Left ventricle myocardium inferior (tissue), 1 donor: ENCODE measurements at regions not wholly inside any gene's neighbourhood (a gene's known extent, or its start where the extent isn't known, plus 50 kb on each side); places are given as distances from the start of the nearest gene placed in this dataset.

Experiments used
- DNase-seq: peaks from one replicate; pipeline ENCODE4 v3.0.0-alpha.2; 2020
- H3K27ac ChIP-seq: fragments of 200-600 bp; replicated peaks from 2 replicates; pipeline ENCODE4 v1.8.0; 2021
- H3K27me3 ChIP-seq: fragments of 200-600 bp; 2 replicates; pipeline ENCODE4 v1.8.0; 2021; ENCODE audit warnings: low read depth
- H3K36me3 ChIP-seq: fragments of 200-600 bp; 2 replicates; pipeline ENCODE4 v1.8.0; 2021
- H3K4me1 ChIP-seq: fragments of 200-600 bp; 2 replicates; pipeline ENCODE4 v1.8.0; 2021
- H3K4me3 ChIP-seq: fragments of 200-600 bp; 2 replicates; pipeline ENCODE4 v1.8.0; 2021; ENCODE audit warnings: mild to moderate bottlenecking, moderate library complexity
- H3K9me3 ChIP-seq: fragments of 200-600 bp; replicated peaks from 2 replicates; pipeline ENCODE4 v1.8.0; 2021
- intact Hi-C: fragments of 100-400 bp; cut with micrococcal nuclease; formaldehyde crosslinking; loops from one replicate; pipeline ENCODE4 v1.11.0; 2022
- TF ChIP-seq, protein P1 (sequence below): fragments of 200-600 bp; IDR thresholded peaks from 2 replicates; pipeline ENCODE4 v1.8.0; 2021; ENCODE audit warnings: antibody characterized with exemption, mild to moderate bottlenecking, borderline replicate concordance
- donor health status: DM: no; HTN: yes; CAD: no; lungs with severe emphysema.

DNA sequence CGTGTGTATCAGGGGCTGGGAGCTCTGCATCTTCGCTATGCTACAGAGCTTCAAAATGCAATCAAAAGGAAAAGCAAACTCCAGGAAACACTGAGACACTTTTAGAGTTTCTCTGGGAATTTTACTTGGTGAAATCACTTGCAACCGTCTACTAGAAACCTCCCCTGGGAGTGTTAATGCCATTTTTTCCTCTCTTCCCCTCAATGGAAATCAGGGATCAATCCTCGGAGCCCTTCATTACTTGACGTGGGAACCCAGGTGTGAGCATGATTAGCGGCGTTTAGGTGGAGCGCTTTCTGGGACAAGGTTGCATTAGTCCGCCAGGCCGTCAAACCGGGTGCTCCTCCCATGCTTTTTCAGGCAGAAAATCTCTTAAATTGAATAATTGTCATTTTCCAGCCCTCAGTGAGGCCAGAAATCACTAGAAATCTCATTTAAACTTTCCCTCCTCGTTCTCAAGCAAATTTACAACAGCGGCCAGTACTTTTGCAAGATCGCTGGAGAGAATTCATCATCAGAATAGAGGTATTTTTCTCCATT, 191.3 kb downstream of the IRX1 start:
- TF ChIP-seq, protein P1, sequence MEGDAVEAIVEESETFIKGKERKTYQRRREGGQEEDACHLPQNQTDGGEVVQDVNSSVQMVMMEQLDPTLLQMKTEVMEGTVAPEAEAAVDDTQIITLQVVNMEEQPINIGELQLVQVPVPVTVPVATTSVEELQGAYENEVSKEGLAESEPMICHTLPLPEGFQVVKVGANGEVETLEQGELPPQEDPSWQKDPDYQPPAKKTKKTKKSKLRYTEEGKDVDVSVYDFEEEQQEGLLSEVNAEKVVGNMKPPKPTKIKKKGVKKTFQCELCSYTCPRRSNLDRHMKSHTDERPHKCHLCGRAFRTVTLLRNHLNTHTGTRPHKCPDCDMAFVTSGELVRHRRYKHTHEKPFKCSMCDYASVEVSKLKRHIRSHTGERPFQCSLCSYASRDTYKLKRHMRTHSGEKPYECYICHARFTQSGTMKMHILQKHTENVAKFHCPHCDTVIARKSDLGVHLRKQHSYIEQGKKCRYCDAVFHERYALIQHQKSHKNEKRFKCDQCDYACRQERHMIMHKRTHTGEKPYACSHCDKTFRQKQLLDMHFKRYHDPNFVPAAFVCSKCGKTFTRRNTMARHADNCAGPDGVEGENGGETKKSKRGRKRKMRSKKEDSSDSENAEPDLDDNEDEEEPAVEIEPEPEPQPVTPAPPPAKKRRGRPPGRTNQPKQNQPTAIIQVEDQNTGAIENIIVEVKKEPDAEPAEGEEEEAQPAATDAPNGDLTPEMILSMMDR: no peak
- H3K4me3 ChIP-seq: no peak overlapping the region
- H3K27ac ChIP-seq: no peak overlapping the region
- no peak for DNase-seq
- intact Hi-C loops: no loop called here
- no peaks in the 10 kb centered on the region for H3K9me3 ChIP-seq
- H3K4me1 ChIP-seq: no peaks in the 10 kb centered on the region
- no peaks in the 10 kb centered on the region for H3K36me3 ChIP-seq
- peaks cover 13% of the 10 kb centered on the region for H3K27me3 ChIP-seq

DNA sequence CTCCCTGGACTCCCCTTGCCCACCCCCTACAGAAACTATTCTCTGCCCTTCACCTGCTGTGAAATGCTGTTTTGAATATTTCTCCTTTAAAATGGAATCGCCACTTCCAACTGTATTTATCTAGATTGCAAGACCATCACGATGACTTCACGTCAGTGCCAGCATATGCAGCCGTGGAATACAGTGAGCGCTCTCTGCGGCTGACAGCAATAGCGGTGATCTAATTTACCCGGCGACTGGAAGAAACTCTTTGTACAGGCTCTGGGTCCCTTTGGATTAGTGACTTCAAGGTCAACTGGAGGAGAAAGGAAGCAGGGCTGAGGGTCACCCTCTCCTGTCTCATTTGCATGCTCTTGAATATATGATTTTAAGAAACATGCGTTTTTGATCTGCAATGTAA, 192.0 kb downstream of the IRX1 start:
- H3K4me1 ChIP-seq: no peaks in the 10 kb centered on the region
- H3K27me3 ChIP-seq: peaks cover 13% of the 10 kb centered on the region
- TF ChIP-seq, protein P1: no peak
- H3K27ac ChIP-seq: no peak overlapping the region
- no peak for DNase-seq
- no peak overlapping the region for H3K4me3 ChIP-seq
- intact Hi-C loops: no loop called here
- H3K36me3 ChIP-seq: no peaks in the 10 kb centered on the region
- no peaks in the 10 kb centered on the region for H3K9me3 ChIP-seq

GRCh38 chr5:3789519-3790193, 194.0 kb downstream of the IRX1 start:
- no peaks in the 10 kb centered on the region for H3K4me1 ChIP-seq
- no peaks in the 10 kb centered on the region for H3K9me3 ChIP-seq
- intact Hi-C loops: no loop called here
- TF ChIP-seq, protein P1: no peak
- H3K36me3 ChIP-seq: no peaks in the 10 kb centered on the region
- peaks cover 13% of the 10 kb centered on the region for H3K27me3 ChIP-seq
- no peak overlapping the region for H3K4me3 ChIP-seq
- no peak overlapping the region for H3K27ac ChIP-seq
- DNase-seq: no peak

- intact Hi-C loops: no loop called here
- Histone ChIP-seq H3K36me3 (no peaks in the 10 kb centered on the region), H3K9me3 (no peaks in the 10 kb centered on the region), H3K27ac (no peak overlapping the region), H3K27me3 (peaks cover 13% of the 10 kb centered on the region), H3K4me1 (no peaks in the 10 kb centered on the region), H3K4me3 (no peak overlapping the region)
- DNase-seq: no peak
- TF ChIP-seq, protein P1: no peak
Measured at GRCh38 chr5:3793162-3793561, 197.5 kb downstream of the IRX1 start.

- peaks cover 2% of the 10 kb centered on the region for H3K9me3 ChIP-seq
- TF ChIP-seq, protein P1: no peak
- no peak overlapping the region for H3K4me3 ChIP-seq
- no peaks in the 10 kb centered on the region for H3K36me3 ChIP-seq
- peaks cover 6% of the 10 kb centered on the region for H3K27me3 ChIP-seq
- H3K27ac ChIP-seq: no peak overlapping the region
- DNase-seq: no peak
- no peaks in the 10 kb centered on the region for H3K4me1 ChIP-seq
- intact Hi-C loops: no loop called here
Measured at GRCh38 chr5:3794611-3795010, 199.0 kb downstream of the IRX1 start.
